KMS-11 (cell line): ENCODE measurements at regions not wholly inside any gene's neighbourhood (a gene's known extent, or its start where the extent isn't known, plus 50 kb on each side); places are given as distances from the start of the nearest gene placed in this dataset.

Experiments
- H2AFZ ChIP-seq: fragments of 200-600 bp; sonication (generic); 2 replicates; pipeline ENCODE4 v1.6.1; 2016; ENCODE audit warnings: antibody characterized with exemption, mixed run types, low read depth
- H3K27ac ChIP-seq: fragments of 200-600 bp; sonication (generic); 2 replicates; pipeline ENCODE4 v1.6.1; 2016; ENCODE audit warnings: mild to moderate bottlenecking, mixed run types
- H3K27me3 ChIP-seq: fragments of 200-600 bp; sonication (generic); 2 replicates; pipeline ENCODE4 v1.6.1; 2017; ENCODE audit warnings: mild to moderate bottlenecking, low read depth, mixed run types, moderate library complexity; ENCODE audit not compliant: insufficient read depth
- H3K36me3 ChIP-seq: fragments of 200-600 bp; sonication (generic); 2 replicates; pipeline ENCODE4 v1.6.1; 2017; ENCODE audit warnings: mild to moderate bottlenecking, mixed run types; ENCODE audit not compliant: insufficient read depth
- H3K4me1 ChIP-seq: fragments of 200-600 bp; sonication (generic); 2 replicates; pipeline ENCODE4 v1.6.1; 2016; ENCODE audit warnings: mild to moderate bottlenecking, low read depth, mixed run types; ENCODE audit not compliant: poor library complexity, severe bottlenecking
- H3K4me2 ChIP-seq: fragments of 200-600 bp; sonication (generic); 2 replicates; pipeline ENCODE4 v1.7.0; 2016; ENCODE audit warnings: mild to moderate bottlenecking, mixed run types
- H3K4me3 ChIP-seq: fragments of 200-600 bp; sonication (generic); IDR thresholded peaks from 2 replicates; pipeline ENCODE4 v1.6.1; 2017; ENCODE audit warnings: low read depth, low read length, mixed read lengths; ENCODE audit not compliant: insufficient read depth
- H3K79me2 ChIP-seq: fragments of 200-600 bp; sonication (generic); 2 replicates; pipeline ENCODE4 v1.6.1; 2016; ENCODE audit warnings: low read depth, mixed run types; ENCODE audit not compliant: insufficient read depth
- H3K9ac ChIP-seq: fragments of 200-600 bp; sonication (generic); 2 replicates; pipeline ENCODE4 v1.6.1; 2016; ENCODE audit warnings: mild to moderate bottlenecking, mixed run types
- H4K20me1 ChIP-seq: fragments of 200-600 bp; sonication (generic); 2 replicates; pipeline ENCODE4 v1.6.1; 2016; ENCODE audit warnings: mild to moderate bottlenecking, mixed run types; ENCODE audit not compliant: insufficient read depth
- TF ChIP-seq, protein P1 (sequence below): fragments of 200-600 bp; sonication (generic); conservative IDR thresholded peaks from 2 replicates; pipeline ENCODE4 v1.6.1; 2017; ENCODE audit warnings: low read depth, mild to moderate bottlenecking, antibody characterized with exemption, low read length, moderate library complexity, mixed read lengths

DNA sequence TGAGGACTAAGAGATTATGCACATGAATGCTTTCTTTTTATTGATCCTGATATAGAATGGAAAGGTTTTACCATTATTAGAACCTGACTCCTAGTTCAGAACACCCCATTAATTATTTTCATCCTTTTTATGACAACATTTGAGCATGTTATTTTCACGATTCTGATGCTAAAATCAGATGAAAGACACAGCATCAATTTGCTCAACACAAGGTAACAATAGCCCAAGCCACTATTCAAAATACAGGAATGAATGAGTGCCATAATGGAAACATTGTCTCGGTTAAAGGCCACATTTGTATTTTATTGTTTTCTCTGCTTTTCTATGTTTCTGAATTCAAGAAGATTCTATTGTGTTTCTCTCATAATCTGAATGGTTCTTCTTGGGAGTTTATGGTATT, 126.3 kb upstream of the POF1B start:
- H3K27ac ChIP-seq, result no peak overlapping the region
- H3K27me3 ChIP-seq, result no peaks in the 10 kb centered on the region
- no peak overlapping the region for H3K9ac ChIP-seq
- H3K4me1 ChIP-seq, result no peaks in the 10 kb centered on the region
- H2AFZ ChIP-seq, result no peak overlapping the region
- H3K36me3 ChIP-seq, result no peaks in the 10 kb centered on the region
- TF ChIP-seq, protein P1, sequence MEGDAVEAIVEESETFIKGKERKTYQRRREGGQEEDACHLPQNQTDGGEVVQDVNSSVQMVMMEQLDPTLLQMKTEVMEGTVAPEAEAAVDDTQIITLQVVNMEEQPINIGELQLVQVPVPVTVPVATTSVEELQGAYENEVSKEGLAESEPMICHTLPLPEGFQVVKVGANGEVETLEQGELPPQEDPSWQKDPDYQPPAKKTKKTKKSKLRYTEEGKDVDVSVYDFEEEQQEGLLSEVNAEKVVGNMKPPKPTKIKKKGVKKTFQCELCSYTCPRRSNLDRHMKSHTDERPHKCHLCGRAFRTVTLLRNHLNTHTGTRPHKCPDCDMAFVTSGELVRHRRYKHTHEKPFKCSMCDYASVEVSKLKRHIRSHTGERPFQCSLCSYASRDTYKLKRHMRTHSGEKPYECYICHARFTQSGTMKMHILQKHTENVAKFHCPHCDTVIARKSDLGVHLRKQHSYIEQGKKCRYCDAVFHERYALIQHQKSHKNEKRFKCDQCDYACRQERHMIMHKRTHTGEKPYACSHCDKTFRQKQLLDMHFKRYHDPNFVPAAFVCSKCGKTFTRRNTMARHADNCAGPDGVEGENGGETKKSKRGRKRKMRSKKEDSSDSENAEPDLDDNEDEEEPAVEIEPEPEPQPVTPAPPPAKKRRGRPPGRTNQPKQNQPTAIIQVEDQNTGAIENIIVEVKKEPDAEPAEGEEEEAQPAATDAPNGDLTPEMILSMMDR, result no peak
- no peaks in the 10 kb centered on the region for H4K20me1 ChIP-seq
- H3K4me2 ChIP-seq, result no peak overlapping the region
- H3K79me2 ChIP-seq, result no peaks in the 10 kb centered on the region
- no peak overlapping the region for H3K4me3 ChIP-seq

DNA sequence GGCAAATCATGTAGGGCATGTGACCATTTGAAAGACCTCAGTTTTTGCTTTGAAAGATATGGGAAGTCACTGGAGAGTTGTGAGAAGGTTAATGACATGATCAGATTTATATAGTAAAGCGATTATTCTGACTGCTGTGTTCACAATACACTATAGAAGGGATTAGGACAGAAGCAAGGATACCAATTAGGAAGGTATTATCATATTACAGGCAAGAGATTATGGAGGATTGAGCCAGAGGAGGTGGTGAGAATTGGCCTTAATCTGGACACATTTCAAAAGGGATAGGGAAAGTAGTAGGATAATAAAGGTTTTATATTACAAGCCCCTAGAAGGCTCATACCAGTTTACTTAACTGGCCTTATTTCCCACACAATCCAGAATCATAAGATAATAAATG, 124.9 kb upstream of the POF1B start:
- no peaks in the 10 kb centered on the region for H3K4me1 ChIP-seq
- no peaks in the 10 kb centered on the region for H4K20me1 ChIP-seq
- no peaks in the 10 kb centered on the region for H3K36me3 ChIP-seq
- no peak overlapping the region for H3K4me3 ChIP-seq
- no peak overlapping the region for H2AFZ ChIP-seq
- TF ChIP-seq, protein P1, result no peak
- no peak overlapping the region for H3K9ac ChIP-seq
- H3K27me3 ChIP-seq, result no peaks in the 10 kb centered on the region
- no peaks in the 10 kb centered on the region for H3K79me2 ChIP-seq
- no peak overlapping the region for H3K4me2 ChIP-seq
- no peak overlapping the region for H3K27ac ChIP-seq

DNA sequence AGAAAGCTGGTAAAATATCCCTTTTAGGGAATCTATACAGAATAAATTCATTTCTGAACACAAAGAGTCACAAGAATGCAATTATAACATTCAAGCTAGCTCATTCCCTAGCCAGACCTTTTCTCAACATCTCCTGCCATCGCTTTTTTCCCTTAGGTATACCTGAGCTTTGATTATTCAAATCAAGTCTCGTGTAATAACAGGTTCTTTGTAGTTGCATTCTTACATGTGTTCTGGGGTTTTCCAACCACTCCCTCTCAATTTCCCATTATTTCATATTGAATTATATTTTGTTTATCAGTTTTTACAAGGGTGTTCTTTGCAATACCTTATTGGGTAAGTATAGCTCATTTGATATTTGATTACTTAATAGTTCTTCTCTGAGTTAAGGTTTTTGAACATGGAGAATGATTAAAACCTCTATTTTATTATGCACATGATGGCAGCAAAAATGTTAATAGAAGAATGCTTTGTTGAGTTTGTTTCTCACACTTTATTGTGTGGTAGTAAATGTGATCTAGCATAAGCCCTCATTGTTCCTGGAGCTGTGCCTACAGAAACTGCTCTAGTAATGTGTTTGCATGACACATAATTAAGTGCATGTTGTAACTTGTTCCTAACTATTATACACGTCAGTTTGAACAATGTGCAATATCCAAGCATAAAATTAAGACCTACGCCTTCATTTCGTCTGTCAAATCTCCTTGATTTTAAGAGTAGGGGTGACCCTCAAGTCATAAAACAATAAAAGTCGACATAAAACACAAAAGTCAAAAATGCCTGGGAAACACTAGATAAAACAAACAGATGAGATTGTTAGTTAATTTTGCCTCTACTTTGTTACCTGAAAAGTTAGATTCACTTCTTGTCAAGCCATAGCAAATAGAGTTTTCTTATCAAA, 124.0 kb upstream of the POF1B start:
- Histone ChIP-seq H3K27ac (no peak overlapping the region), H3K36me3 (no peaks in the 10 kb centered on the region), H2AFZ (no peak overlapping the region), H3K79me2 (no peaks in the 10 kb centered on the region), H3K27me3 (no peaks in the 10 kb centered on the region), H3K4me3 (no peak overlapping the region), H4K20me1 (no peaks in the 10 kb centered on the region), H3K9ac (no peak overlapping the region), H3K4me2 (no peak overlapping the region), H3K4me1 (no peaks in the 10 kb centered on the region)
- TF ChIP-seq, protein P1, result no peak

DNA sequence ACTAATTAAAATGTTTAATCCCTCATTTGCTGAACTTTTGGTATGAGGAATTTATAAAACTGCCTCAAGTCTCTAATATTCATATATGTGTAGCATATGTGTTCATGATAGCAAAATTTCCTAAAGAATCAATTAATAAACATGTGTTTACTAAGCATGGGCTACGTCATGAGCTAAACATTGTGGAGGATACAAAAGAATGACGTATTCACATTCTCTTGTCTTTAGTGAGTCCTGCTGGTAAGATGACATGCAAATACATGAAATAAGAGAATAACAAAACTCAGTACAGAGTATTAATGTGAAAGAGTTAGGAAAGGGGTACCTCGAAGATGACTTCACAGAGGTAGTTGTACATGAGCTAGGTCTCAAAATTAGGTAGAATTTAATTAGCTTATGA, 121.9 kb upstream of the POF1B start:
- H3K4me3 ChIP-seq, result no peak overlapping the region
- no peak overlapping the region for H3K4me2 ChIP-seq
- H3K4me1 ChIP-seq, result no peaks in the 10 kb centered on the region
- H3K36me3 ChIP-seq, result no peaks in the 10 kb centered on the region
- no peaks in the 10 kb centered on the region for H3K27me3 ChIP-seq
- TF ChIP-seq, protein P1, result no peak
- no peak overlapping the region for H2AFZ ChIP-seq
- H4K20me1 ChIP-seq, result no peaks in the 10 kb centered on the region
- no peak overlapping the region for H3K9ac ChIP-seq
- no peak overlapping the region for H3K27ac ChIP-seq
- no peaks in the 10 kb centered on the region for H3K79me2 ChIP-seq
